B cell (primary cell): ENCODE measurements at regions not wholly inside any gene's neighbourhood (a gene's known extent, or its start where the extent isn't known, plus 50 kb on each side); places are given as distances from the start of the nearest gene placed in this dataset.

Experiments
- ATAC-seq: fragments of 200-7000 bp; cut with Tn5 transposase; one replicate; pipeline ENCODE4 v1.10.0; 2021; ENCODE audit warnings: low read depth, mild to moderate bottlenecking, moderate number of reproducible peaks, moderate library complexity
- CTCF ChIA-PET: fragments of 350-600 bp; sonication (Branson Sonifier 250); formaldehyde crosslinking; loops from one replicate; lab custom pipeline; 2021; ENCODE audit warnings: antibody characterized with exemption, inconsistent platforms; lab: Charles Lee
- POLR2A ChIA-PET: fragments of 350-600 bp; sonication (Branson Sonifier 250); formaldehyde crosslinking; loops from one replicate; lab custom pipeline; 2021; ENCODE audit warnings: antibody characterized with exemption; lab: Charles Lee
- DNase-seq: peaks from one replicate; pipeline ENCODE4 v3.0.0; 2013
- H2AFZ ChIP-seq: 2 replicates; pipeline ENCODE4 v1.6.1; 2012; ENCODE audit warnings: mild to moderate bottlenecking, low read depth, low read length; ENCODE audit not compliant: insufficient read depth, poor library complexity, severe bottlenecking
- H3K27ac ChIP-seq, 2 donors: 1 replicate in 1 of 2; 2 replicates in 1 of 2; pipeline ENCODE4 v1.5.1; 2012 to 2013; ENCODE audit warnings: low read length in 2 of 2, mild to moderate bottlenecking in 2 of 2, moderate library complexity in 1 of 2
- H3K27me3 ChIP-seq, 4 experiments: fragments of 200-600 bp in 1 of 4; sonication (generic) in 1 of 4; replicated peaks in 1 of 4; 1 replicate in 2 of 4; 2 replicates in 2 of 4; pipeline versions ENCODE4 v1.6.1 to v1.7.0; 2013 to 2016; ENCODE audit warnings: low read length in 3 of 4, mild to moderate bottlenecking in 2 of 4, mixed read lengths in 1 of 4, moderate library complexity in 1 of 4; ENCODE audit not compliant: insufficient read depth in 4 of 4, control insufficient read depth in 3 of 4; ENCODE audit errors: control extremely low read depth in 1 of 4
- H3K36me3 ChIP-seq, 2 experiments: replicated peaks in 1 of 2; 1 replicate in 1 of 2; 2 replicates in 1 of 2; pipeline versions ENCODE4 v1.6.1 to v1.7.1; 2013; ENCODE audit warnings: low read length in 1 of 2; ENCODE audit not compliant: insufficient read depth in 2 of 2, control insufficient read depth in 1 of 2; ENCODE audit errors: control extremely low read depth in 1 of 2, extremely low read depth in 1 of 2
- H3K4me1 ChIP-seq, 2 donors: fragments of 200-600 bp in 1 of 2; sonication (generic) in 1 of 2; 1 replicate in 1 of 2; 2 replicates in 1 of 2; pipeline versions ENCODE4 v1.5.1 to v1.6.1; 2013 to 2017; ENCODE audit warnings: low read length in 2 of 2; ENCODE audit not compliant: control insufficient read depth in 2 of 2, insufficient read depth in 2 of 2
- H3K4me2 ChIP-seq: replicated peaks from 2 replicates; pipeline ENCODE3; 2012; ENCODE audit warnings: mild to moderate bottlenecking, low read depth, low read length; ENCODE audit not compliant: poor library complexity, severe bottlenecking
- H3K4me3 ChIP-seq, 5 experiments: fragments of 200-600 bp in 1 of 5; sonication (generic) in 1 of 5; 1 replicate in 3 of 5; 2 replicates in 2 of 5; pipeline versions ENCODE4 v1.5.1 to v1.7.0; 2011 to 2016; ENCODE audit warnings: low read length in 4 of 5, mild to moderate bottlenecking in 4 of 5, low read depth in 2 of 5, control low read depth in 1 of 5, moderate library complexity in 1 of 5; ENCODE audit not compliant: insufficient read depth in 1 of 5; ENCODE audit errors: control extremely low read depth in 1 of 5, extremely low read depth in 1 of 5
- H3K79me2 ChIP-seq: fragments of 200-600 bp; sonication (generic); one replicate; pipeline ENCODE4 v1.6.0; 2016; ENCODE audit warnings: low read length; ENCODE audit not compliant: control insufficient read depth, insufficient read depth
- H3K9ac ChIP-seq: fragments of 200-600 bp; sonication (generic); 2 replicates; pipeline ENCODE4 v1.6.1; 2017; ENCODE audit warnings: mild to moderate bottlenecking, low read length, moderate library complexity
- H3K9me3 ChIP-seq, 3 donors: one replicate each; pipeline versions ENCODE4 v1.6.1 to v1.7.1; 2013; ENCODE audit warnings: low read length in 2 of 3; ENCODE audit not compliant: control insufficient read depth in 2 of 3, insufficient read depth in 1 of 3; ENCODE audit errors: control extremely low read depth in 1 of 3
- H4K20me1 ChIP-seq: 2 replicates; pipeline ENCODE4 v1.6.0; 2012; ENCODE audit warnings: mild to moderate bottlenecking, low read length; ENCODE audit not compliant: insufficient read depth, control insufficient read depth, poor library complexity, severe bottlenecking
- H3K27ac Mint-ChIP-seq: one replicate; pipeline ENCODE4 v1.8.0; 2021; ENCODE audit warnings: mixed read lengths
- H3K27me3 Mint-ChIP-seq: one replicate; pipeline ENCODE4 v1.8.0; 2021; ENCODE audit warnings: mixed read lengths
- H3K4me1 Mint-ChIP-seq: one replicate; pipeline ENCODE4 v1.8.0; 2021; ENCODE audit warnings: mixed read lengths
- H3K4me3 Mint-ChIP-seq: one replicate; pipeline ENCODE4 v1.8.0; 2021; ENCODE audit warnings: mixed read lengths
- H3K9me3 Mint-ChIP-seq: one replicate; pipeline ENCODE4 v1.8.0; 2022; ENCODE audit warnings: mixed read lengths; ENCODE audit not compliant: insufficient read depth
- CTCF ChIP-seq: fragments of 200-600 bp; IDR thresholded peaks from one replicate; pipeline ENCODE4 v1.8.0; 2022; ENCODE audit warnings: antibody characterized with exemption, mild to moderate bottlenecking
- EZH2 ChIP-seq: IDR thresholded peaks from 2 replicates; pipeline ENCODE4 v1.6.1; 2012; ENCODE audit warnings: borderline replicate concordance, low read depth, mild to moderate bottlenecking, moderate library complexity, low read length; ENCODE audit not compliant: insufficient read depth, poor library complexity, severe bottlenecking
- WGBS: methylation state at CpG from one replicate; pipeline ENCODE4 v1.1.5; 2013; ENCODE audit warnings: missing lambda C conversion rate; ENCODE audit not compliant: insufficient coverage; 5-methylcytosine and 5-hydroxymethylcytosine counted together
- intact Hi-C: fragments of 100-400 bp; cut with micrococcal nuclease; formaldehyde crosslinking; loops from one replicate; pipeline ENCODE4 v1.10.0; 2022

- Histone ChIP-seq H3K4me3 (no peak overlapping the region), H3K36me3 (no peaks in the 10 kb centered on the region), H4K20me1 (no peaks in the 10 kb centered on the region), H3K27ac (no peak overlapping the region), H3K4me1 (no peaks in the 10 kb centered on the region), H3K9me3 (no peaks in the 10 kb centered on the region), H3K27me3 (no peaks in the 10 kb centered on the region), H3K4me2 (no peak overlapping the region), H2AFZ (no peak overlapping the region), H3K9ac (no peak overlapping the region), H3K79me2 (no peaks in the 10 kb centered on the region)
- Mint-ChIP-seq H3K4me3 (no peak overlapping the region), H3K4me1 (no peaks in the 10 kb centered on the region), H3K9me3 (no peaks in the 10 kb centered on the region), H3K27me3 (peaks cover 13% of the 10 kb centered on the region), H3K27ac (no peak overlapping the region)
- POLR2A ChIA-PET = no interaction called here
- ATAC-seq (no peak), DNase-seq (no peak)
- CTCF ChIA-PET = no interaction called here
- TF ChIP-seq CTCF (no peak), EZH2 (no peak)
- 80% methylated on average over 8 of the region's 13 CpGs for WGBS
- intact Hi-C loops = no loop called here
These were observed 70.3 kb downstream of the KCNF1 start for GRCh38 chr2:10981941-10982431.

- Histone ChIP-seq H3K27me3 (no peaks in the 10 kb centered on the region), H3K79me2 (no peaks in the 10 kb centered on the region), H2AFZ (no peak overlapping the region), H3K9ac (no peak overlapping the region), H4K20me1 (no peaks in the 10 kb centered on the region), H3K4me3 (no peak overlapping the region), H3K4me1 (no peaks in the 10 kb centered on the region), H3K27ac (no peak overlapping the region), H3K9me3 (no peaks in the 10 kb centered on the region), H3K36me3 (no peaks in the 10 kb centered on the region), H3K4me2 (no peak overlapping the region)
- no peak for ATAC-seq
- Mint-ChIP-seq H3K4me3 (no peak overlapping the region), H3K9me3 (no peaks in the 10 kb centered on the region), H3K27me3 (peaks cover 10% of the 10 kb centered on the region), H3K4me1 (no peaks in the 10 kb centered on the region), H3K27ac (no peak overlapping the region)
- no peak for DNase-seq
- TF ChIP-seq EZH2 (no peak), CTCF (no peak)
- 83% methylated on average over 21 of the region's 25 CpGs for WGBS
- ChIA-PET POLR2A (no interaction called here), CTCF (no interaction called here)
- intact Hi-C loops = no loop called here
These were observed 71.4 kb downstream of the KCNF1 start for GRCh38 chr2:10982931-10983701.
